Stimulated activated CD4-positive, alpha-beta T cell treated with anti-CD3 and anti-CD28 coated beads, Interleukin-4, amount 100 ng/mL, for 1 hour (primary cell): ENCODE measurements at regions not wholly inside any gene's neighbourhood (a gene's known extent, or its start where the extent isn't known, plus 50 kb on each side); places are given as distances from the start of the nearest gene placed in this dataset.

ENCODE experiments used
- DNase-seq: peaks from one replicate; pipeline ENCODE4 v3.0.0-alpha.2; 2020

DNA sequence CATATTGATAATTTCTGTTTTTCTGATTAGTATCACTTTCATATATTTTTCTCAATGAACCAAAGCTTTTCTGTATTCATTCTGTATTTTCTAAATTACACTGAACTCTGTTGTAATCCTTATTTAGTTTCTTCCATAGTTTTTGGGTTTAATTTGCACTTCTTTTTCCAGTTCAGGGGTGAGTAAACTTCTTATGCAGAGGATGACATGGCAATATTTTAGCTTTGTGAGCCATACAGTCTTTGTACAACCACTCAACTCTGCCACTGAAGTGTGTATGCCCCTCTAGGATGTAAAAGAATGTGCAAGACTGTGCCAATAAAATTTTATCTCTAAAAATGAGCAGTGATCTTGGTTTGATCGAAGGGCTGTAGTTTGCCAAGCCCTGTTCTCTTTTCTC, 239.0 kb upstream of the CITED2 start:
- no peak for DNase-seq

DNA sequence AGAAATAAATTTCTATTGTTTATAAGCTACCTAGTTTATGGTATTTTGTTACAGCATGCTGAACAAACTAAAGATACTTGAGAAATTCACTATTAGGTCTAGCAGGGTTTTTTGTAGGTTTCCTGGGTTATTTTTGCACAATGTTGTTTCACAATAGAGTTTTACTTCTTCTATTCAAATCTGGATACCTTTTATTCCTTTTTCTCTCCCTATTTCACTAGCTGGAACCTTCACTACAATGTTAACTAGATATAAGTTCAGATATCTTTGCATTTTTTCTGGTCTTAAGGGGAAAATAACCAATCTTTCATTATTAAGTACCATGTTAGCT, 237.7 kb upstream of the CITED2 start:
- no peak for DNase-seq

DNA sequence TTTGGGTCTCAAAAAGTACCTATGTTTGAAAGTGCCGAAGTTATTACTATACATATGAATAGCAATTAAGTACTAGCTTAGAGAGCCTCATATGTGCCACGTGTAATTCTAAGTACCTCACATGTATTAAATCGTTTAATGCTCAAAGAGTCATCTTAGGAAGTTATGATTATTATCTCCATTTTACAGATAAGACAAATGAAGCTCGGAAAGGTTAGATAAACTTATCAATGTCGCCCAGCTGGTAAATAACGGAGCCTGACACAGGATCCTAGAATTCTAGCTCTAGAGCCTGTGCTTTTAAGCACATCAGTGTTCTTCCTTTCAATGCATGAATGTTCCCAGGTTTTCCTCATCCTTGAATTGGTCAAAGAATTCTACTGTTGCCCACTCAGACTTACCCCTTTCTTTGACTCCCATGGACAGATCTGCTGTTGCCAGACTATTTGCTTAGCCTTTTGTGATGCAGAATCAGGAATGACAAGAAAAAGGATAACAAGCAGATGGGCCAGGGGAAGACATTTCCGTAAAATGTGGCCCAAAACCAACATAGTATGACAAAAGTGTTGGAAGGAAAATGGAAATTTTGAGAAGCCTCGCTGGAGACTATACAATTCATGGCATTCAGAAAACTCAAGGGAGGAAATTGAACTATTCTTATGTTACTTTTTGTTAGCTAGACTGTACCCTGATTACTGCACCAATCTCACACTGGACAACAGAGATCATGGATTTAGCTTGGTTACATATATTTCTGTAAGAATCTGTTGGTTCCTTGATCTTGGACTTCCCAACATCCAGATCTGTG, 237.1 kb upstream of the CITED2 start:
- DNase-seq, result no peak

DNA sequence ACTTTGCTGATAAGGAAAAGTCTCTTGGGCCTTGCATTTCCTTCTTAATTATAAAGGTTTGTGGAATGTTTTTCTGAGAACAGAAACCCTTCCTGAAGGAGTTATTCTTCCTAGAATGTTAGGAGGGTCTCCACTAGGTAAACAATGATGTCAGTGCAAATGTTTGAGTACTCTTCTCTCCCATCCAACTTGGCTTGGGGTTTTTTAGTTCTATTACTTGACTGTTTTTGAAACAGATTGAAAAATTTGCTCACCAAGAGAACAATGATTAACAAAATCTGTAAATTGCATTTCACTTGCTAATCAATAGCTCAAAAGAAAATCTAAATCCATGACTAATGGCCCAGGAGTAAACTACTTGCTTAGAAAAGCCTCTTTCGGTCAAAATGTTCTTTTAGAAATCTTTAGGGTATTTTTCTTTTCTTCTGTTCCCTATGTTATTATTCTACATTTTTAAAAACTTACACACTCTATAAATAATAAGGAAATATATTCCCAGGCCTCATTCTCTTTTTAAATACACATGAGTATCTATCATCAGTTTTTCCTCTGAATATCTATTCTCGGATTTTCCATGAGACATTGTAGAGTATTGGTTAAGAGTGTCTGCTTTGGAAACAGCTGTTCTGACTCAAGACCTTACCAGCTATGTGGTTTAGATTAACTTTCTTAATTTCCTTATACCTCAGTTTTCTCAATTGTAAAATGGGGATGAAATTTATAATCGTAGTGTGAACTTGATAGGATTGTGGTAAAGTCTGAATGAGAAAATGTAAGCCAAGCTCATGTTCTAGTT, 234.2 kb upstream of the CITED2 start:
- DNase-seq, result no peak

DNA sequence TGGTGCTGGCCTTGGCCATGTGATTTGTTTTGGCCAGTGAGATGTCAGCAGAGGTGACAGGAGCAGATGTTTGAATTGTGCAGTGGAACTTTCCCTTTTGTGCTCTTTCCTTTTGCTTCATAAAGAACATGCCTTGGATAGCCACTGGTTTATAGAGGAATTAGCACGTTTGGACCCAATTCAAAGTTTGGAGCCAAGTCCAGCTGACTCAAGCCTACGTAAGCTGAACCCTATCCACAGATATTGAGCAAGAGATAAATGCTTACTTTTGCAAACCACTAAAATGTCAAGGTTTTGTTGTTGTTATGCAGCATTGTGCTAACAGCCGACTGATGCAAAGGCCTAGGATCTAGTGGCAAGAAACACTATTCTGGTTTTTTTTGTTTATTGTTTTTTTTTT, 230.9 kb upstream of the CITED2 start:
- DNase-seq, result no peak

DNA sequence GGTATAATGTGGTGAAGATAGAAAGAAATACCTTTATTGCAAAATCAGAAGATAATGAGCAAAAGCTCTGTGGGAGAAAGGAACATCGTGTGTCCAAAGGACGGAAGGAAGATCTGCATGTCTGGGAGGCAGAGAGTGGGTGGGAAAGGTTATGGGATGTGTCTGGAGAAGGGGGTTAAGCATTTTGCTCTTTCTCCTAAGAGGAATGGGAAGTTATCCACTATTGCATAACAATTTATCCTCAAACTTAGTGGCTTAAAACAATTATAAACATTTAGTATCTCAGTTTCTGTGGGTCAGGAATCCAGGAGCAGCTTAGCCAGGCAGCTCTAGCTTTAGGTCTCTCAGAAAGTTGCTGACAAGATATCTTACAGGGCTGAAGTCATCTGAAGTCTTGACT, 229.1 kb upstream of the CITED2 start:
- DNase-seq, result no peak

DNA sequence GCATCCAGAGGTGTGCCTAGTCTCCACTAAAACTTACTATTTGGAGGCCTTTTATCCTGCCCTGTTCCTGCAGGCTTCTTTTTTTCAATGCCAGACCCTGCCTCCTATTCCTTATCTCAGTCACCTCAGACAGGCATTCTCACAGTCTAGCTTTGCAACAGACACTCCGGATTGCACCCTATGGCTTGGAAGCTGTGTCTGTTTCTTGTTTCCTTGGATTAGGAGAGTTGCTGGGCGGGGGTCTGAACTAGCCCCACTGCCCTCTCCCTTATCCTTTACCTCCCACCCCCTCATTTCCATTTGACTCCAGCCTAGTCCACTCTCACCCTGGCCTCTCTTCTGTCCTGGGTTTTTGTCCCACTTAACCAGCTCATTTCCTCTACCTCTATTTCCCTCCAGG, 228.1 kb upstream of the CITED2 start:
- no peak for DNase-seq

DNA sequence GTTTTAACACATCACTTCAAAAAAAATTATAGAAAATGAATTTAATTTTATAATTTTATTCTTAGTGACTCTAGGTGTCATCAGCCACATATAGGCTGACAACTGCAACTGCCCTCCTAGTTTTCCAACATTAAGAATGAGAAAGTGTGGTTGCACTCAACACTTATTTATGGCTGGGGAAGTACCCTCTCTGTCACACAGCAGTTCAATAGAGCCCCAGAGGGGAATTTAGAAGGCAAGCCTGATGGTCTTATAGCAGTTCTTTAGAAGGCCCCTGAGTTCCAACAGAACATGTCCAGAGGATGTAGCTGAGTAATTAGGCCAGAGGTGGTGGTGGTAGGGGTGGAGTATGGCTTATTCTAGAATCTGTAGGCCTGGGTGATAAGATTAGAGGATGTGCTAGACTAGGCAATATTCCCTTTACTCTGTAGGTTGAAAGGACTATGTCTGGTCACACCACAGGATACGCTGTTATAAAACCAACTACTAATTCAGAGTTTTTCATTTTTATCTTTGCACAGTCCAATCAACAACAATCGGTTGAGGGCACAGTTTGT, 226.5 kb upstream of the CITED2 start:
- no peak for DNase-seq

DNA sequence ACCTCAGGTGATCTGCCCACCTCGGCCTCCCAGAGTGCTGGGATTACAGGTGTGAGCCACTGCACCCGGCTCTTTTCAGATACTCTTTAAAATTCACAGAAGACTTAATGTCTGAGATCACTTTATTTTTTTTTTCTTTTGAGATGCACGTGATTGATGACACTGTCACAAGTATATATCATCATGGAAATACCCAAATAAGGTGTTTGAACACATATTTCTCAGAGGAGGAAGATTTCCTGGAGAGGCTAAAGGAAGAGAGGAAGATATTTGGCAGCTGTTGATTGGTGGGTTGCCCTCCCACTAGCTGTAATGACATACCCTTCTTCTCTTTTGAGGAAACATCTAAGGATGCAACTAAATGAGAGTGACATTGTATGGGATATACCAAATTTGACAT, 225.9 kb upstream of the CITED2 start:
- DNase-seq, result no peak

DNA sequence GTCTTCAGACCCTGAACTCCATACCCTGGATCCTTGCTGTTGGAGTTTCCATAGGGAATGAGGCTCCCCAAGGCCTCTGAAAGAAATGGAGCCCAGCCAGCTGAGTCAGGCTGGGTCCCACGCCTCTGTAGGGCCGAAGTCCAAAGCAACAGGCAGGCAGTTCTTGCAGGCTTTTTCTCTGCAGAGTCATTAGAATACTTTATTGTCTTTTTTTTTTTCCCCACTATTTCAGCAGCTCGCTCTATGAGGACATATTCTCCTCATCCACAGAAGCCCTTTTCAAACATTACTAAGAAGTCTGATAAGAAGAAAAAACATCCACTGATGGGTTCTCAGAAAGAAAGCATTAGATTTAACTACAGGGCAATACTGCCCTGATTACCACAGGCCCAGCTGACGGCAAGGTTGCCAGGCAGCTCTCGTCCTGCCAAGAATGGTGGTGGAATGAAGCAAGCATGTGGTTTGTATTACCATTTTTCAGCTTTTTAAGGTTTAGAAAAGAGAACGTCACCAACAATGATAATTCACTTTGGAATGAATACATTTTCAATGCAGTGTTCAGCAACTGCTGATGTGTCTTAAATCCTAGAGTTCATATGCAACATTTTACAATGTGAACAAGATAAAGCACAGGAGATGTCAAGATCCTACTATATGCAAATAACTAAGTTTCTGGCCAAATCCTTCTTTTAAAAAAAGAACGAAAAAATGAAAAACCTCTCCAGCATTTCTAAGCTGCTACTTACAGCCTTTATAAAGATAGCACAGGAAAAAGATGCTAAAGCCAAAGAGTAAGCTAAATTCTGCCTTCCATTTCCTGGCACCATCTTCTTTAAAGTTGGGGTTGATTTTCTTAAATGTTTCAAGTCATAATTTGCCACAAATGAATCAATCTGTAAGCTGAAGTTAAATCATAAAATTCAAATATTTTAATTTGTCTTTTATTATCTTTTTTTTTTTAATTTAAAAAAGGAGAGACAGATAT, 223.6 kb upstream of the CITED2 start:
- DNase-seq, result no peak

DNA sequence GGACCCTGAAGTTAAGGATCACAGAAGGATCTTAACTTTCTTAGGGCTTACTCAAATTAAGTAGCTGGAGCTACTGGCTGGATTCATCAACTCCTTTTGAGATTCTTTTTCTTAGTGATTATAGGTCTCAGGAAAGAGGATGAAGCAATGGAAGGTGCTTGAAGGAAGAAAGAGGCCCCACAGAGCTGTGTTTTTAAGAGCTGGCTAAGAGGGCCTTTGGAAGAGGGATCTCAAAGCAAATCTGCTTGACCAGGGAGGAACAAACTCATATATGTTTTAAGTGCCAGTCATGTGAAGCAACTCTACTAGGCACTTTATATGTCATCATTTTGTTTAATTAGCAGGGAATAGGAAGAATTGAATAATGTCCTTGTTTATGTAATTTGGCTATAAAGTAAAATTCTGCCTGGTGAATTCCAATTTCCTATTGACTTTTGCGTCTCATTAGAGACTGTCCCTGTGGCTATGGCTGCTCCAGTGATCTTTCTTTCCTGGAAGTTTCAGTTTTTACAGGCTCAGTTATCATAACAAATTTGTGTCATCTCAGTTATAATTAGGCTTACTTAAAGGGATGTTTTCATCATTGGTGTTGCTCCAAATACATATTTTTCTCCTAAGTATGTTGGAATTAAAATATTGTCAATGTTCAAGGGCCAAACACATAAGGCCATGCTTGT, 222.8 kb upstream of the CITED2 start:
- no peak for DNase-seq

DNA sequence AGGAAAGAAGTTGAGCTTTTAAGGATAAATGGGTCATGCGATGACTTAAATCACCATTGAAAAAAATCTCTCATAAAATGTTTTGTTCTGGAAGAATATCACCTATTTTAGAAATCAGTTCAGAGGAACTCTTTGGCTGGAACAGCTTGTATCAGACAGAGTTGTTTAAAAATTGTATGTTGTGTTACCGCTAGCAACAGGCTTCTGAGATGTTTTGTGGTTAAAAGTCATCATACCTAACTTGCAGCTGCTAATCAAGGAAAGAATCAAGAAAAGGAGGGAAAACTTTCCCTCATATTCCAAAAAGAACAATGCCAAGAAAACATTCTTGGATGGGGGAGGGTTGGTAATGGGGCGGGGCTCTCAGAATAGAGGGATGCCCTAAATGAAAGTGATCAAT, 220.7 kb upstream of the CITED2 start:
- DNase-seq, result no peak

DNA sequence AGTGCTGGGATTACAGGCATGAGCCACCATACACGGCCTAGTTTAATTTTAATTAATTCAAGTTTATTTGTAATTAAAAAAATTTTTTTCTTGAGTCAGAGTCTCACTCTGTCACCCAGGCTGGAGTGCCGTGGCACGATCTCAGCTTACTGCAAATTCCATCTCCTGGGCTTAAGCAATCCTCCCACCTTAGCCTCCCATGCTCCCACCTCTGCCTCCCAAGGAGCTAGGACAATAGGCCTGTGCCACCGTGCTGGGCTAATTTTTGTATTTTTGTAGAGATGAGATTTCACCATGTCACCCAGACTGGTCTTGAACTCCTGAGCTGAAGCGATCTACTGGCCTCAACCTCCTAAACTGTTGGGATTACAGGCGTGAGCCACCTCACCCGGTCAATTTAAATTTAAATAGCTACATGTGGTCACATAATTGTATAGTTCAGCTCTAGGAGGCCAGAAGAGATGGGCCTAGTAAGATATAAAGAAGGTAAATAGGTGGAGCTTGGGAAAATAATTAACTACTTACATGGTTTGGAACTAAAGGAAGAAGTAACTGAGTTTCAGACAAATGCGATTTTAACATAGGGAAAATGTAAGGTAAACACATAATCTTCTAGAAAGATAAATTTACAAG, 220.0 kb upstream of the CITED2 start:
- DNase-seq, result no peak

DNA sequence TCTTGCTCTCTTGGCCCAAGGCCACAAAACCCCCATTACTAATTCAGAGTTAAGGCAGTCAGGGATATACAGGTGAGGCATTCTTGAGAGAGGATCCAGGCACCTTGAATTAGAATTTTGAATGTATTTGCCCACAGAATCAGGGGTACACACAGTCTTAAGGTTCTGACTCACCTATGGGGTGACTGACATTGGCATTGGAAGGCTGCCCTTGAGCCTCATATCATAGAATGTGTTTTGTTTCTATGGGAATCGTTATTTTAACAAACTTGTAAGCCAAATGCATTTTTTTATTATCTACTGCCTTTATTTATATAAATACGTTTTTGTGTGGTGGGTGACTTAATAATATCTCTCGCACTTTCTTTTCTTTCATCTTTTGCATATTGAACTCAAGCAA, 218.6 kb upstream of the CITED2 start:
- no peak for DNase-seq

DNA sequence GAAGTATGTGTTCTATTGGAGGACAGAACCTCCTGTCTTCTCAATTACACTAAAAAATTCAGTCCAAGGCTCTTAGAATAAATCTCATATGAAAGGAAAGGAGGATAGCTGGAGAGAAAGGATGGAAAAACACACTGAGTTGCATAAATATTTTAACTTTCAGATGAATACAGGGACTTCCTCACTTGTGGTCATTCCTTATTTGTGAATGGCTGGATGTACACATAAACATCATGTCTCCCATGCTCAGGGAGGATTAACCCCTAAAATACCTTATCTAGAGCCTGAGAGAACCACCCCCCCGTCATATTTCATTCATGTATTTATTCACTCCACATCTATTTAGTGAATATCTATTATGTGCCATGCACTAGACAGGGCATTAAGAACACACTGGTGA, 217.6 kb upstream of the CITED2 start:
- no peak for DNase-seq

DNA sequence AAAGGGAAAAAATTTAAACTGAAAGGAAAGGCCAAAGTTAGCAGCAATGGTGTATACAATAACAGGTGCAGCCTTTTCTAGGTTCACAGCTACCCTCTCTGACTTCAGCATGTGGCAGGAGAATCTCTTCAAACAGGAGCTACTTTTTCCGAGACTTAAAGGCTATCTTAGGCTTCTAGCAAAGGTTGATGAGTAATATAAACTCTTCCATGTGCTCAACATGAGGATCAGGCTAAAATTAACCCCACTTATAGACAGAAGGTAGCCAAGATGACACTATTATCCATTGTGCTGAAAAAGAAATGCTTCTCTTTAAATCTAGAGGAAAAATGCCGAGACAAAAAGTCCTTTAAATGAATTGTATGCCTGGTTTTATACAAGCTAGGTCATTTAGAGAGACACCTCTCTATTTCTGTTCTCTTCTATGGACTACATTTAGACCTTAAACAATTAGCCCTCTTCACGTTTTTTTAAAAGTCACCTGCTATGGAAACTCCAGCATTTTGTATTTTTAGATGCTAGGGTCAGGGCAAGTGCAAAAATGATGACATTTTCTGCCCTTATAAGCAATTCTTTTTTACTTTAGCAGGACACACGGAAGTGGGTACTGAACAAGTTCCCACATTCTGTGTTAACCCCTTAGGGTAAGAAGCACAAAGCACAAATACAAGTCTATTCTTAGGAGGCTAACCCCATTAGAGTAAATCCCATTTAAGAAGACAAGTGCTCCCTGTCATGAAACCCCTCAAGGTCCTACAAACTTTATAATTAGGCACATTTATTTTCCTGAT, 216.8 kb upstream of the CITED2 start:
- no peak for DNase-seq

DNA sequence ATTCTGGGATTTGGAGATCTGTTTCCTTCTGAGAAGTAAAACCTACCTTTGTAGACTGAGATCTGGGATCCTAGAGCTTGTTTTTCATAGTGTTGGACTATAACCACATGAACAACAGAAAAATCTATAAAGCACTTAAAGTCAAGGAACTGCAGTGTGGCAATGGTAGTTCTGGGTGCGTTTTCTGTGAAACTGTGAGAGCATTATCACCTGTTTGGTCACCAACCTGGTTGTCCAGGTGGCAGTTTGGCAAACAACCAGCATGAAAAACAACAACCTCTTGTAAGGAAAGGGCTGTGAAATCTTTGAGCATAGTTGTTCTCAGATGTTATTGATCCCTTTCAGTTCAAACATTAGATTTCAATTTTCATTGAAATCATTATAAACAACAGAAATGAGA, 215.8 kb upstream of the CITED2 start:
- DNase-seq, result no peak

DNA sequence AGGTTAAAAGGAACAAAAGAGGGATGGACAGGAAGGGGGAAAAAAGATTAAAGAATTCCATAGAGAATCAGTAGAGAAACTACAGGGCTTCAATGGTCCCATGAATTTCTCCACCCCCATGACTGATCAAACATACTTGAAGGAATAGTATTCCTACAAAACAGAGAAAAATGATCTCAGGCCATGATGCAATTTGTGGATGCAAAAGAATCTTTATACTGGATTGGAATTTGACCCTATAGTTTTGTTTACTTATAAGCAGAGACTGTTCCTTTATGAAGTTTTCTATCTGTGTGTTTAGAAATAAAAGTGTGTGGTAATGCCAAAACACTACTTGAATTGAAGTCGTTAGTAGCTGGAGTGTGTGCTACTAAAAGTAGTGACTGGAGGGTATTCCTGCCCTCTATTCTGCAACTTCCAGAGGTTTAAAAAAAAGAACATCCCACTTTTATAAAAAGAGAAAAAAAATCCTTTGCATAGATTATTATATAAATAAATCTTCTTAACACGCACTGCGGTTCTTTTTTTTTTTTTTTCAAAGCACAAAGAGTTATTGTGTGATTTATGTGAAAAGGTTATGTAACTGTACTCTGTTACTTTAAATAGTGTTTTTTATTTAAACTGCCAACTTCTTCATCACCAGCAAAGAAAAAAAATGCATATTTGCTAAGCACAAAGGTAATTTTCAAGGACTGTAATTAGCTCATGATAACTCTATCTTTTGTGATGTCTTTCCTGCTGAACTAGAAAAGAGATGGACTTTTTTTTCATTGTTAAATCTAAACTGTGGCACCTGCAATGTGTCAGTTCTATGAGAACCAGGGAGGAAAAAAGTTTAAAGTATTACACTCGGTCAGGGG, 214.5 kb upstream of the CITED2 start:
- DNase-seq, result no peak

DNA sequence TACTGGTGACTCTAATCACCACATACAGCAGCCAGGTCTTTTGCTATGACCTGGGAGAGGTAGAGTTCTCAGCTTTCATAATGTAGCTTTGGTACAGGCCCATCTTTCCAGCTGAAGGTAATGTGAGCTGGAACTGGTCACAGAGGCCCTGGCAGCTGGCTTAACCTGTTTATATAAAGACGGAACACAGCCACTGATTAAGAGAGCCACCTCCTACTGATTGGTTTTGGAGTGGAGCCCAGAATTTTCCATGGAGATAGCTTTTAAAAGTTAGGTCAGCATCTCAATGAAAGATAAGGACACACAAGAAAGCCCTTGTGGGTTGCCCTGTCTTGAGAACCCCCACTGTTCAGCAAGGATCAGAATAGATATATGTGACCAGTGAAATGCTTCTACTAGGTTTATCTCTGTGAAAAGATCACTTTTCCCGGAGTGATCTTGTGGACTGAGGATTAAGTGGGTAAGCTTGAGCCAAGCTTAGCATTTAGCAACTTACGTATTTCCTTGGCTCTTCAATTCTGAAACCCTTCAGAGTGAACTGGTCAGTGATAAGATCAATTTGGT, 213.7 kb upstream of the CITED2 start:
- DNase-seq, result no peak

DNA sequence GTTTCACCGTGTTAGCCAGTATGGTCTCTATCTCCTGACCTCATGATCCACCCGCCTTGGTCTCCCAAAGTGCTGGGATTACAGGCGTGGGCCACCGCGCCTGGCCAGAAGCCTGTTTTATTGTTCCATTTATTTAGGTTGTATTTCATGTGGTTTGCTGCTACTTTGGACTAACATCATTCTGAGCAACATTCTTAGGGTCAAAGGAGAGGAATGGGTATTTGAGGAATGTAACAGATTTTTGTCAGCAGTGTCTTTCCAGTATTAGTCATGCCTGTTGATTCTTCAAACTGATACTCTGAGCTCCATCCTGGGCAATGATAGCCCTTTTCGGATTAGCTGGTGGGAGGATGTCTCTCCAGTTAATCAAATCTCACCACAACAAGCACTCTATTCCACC, 213.0 kb upstream of the CITED2 start:
- no peak for DNase-seq
